A549 (cell line): ENCODE measurements at regions not wholly inside any gene's neighbourhood (a gene's known extent, or its start where the extent isn't known, plus 50 kb on each side); places are given as distances from the start of the nearest gene placed in this dataset.

Experiments used
- ATAC-seq, 2 experiments: fragments of 200-7000 bp in 1 of 2; fragments of >200 bp in 1 of 2; cut with Nextera tagmentation in 1 of 2; cut with Tn5 transposase in 1 of 2; 3 replicates each; pipeline versions ENCODE4 v1.8.0 to v1.9.1; 2018 to 2020; ENCODE audit warnings: mild to moderate bottlenecking in 1 of 2, moderate library complexity in 1 of 2
- CTCF ChIA-PET: fragments of 300-600 bp; sonication (Branson Sonifier 250); formaldehyde crosslinking; extraction: SDS; loops from one replicate; lab custom pipeline; 2021; ENCODE audit warnings: antibody characterized with exemption, inconsistent platforms; lab: Yijun Ruan, JAX
- POLR2A ChIA-PET: fragments of 350-600 bp; formaldehyde crosslinking; extraction: SDS; loops from one replicate; lab custom pipeline; 2021; ENCODE audit warnings: antibody characterized with exemption, inconsistent platforms; lab: Yijun Ruan, JAX
- DNase-seq, 2 experiments: peaks; one replicate each; pipeline versions ENCODE4 v3.0.0 to v3.0.0-alpha.2; 2011 to 2016; ENCODE audit warnings: low read depth in 1 of 2, low spot score in 1 of 2
- FAIRE-seq: peaks from 2 replicates; lab custom pipeline; 2011; peaks lifted over from hg19 to GRCh38; lab: Jason Lieb, UNC
- H3K27ac ChIP-seq, 2 experiments: fragments of >200 bp; sonication (Bioruptor Twin); formaldehyde crosslinking; 3 replicates each; pipeline ENCODE4 v1.5.1; 2016 to 2017
- H3K4me1 ChIP-seq: fragments of >200 bp; sonication (Bioruptor Twin); formaldehyde crosslinking; 3 replicates; pipeline ENCODE4 v1.6.1; 2016
- H3K4me2 ChIP-seq: fragments of >200 bp; sonication (Bioruptor Twin); formaldehyde crosslinking; 3 replicates; pipeline ENCODE4 v1.6.1; 2016
- H3K4me3 ChIP-seq: fragments of >200 bp; sonication (Bioruptor Twin); formaldehyde crosslinking; 3 replicates; pipeline ENCODE4 v1.5.1; 2016
- H3K9me3 ChIP-seq: fragments of >200 bp; sonication (Bioruptor Twin); formaldehyde crosslinking; 3 replicates; pipeline ENCODE4 v1.6.1; 2016
- ATOH8 ChIP-seq: fragments of 250-450 bp; sonication (Bioruptor Pico); IDR thresholded peaks from 2 replicates; pipeline ENCODE4 v1.5.0; 2020; ENCODE audit warnings: low read depth, mild to moderate bottlenecking, moderate library complexity
- BCL3 ChIP-seq: fragments of >200 bp; sonication (Bioruptor Twin); formaldehyde crosslinking; IDR thresholded peaks from 3 replicates; pipeline ENCODE4 v1.6.1; 2016
- CEBPB ChIP-seq, 2 experiments: fragments of >200 bp in 1 of 2; sonication (Bioruptor Twin) in 1 of 2; formaldehyde crosslinking in 1 of 2; IDR thresholded peaks; 2 replicates each; pipeline ENCODE4 v1.6.1; 2012 to 2016
- CHD4 ChIP-seq: fragments of 200-600 bp; sonication (generic); IDR thresholded peaks from 2 replicates; pipeline ENCODE4 v1.6.1; 2016; ENCODE audit warnings: antibody characterized with exemption, mild to moderate bottlenecking, borderline replicate concordance
- ELK1 ChIP-seq: fragments of 150-350 bp; IDR thresholded peaks from 2 replicates; pipeline ENCODE4 v1.6.1; 2014; ENCODE audit warnings: low read depth, mild to moderate bottlenecking, low read length
- EP300 ChIP-seq, 2 experiments: fragments of >200 bp; sonication (Bioruptor Twin); formaldehyde crosslinking; IDR thresholded peaks; 2 replicates in 1 of 2; 3 replicates in 1 of 2; pipeline ENCODE4 v1.6.1; 2016 to 2017
- FOSB ChIP-seq: fragments of 250-450 bp; sonication (Bioruptor Pico); IDR thresholded peaks from 2 replicates; pipeline ENCODE4 v1.5.0; 2020; ENCODE audit warnings: mild to moderate bottlenecking, moderate library complexity
- FOSL2 ChIP-seq, 2 experiments: fragments of 450-650 bp in 1 of 2; fragments of >200 bp in 1 of 2; sonication (Bioruptor Twin) in 1 of 2; formaldehyde crosslinking; IDR thresholded peaks; 2 replicates each; pipeline versions ENCODE4 v1.5.0 to v1.6.1; 2016 to 2020; ENCODE audit warnings: mild to moderate bottlenecking in 1 of 2, moderate library complexity in 1 of 2
- FOXS1 ChIP-seq: fragments of 250-450 bp; sonication (Bioruptor Pico); IDR thresholded peaks from 2 replicates; pipeline ENCODE4 v1.5.0; 2020; ENCODE audit warnings: mild to moderate bottlenecking, moderate library complexity
- GATA3 ChIP-seq: IDR thresholded peaks from 2 replicates; pipeline ENCODE4 v1.6.1; 2012; ENCODE audit warnings: borderline replicate concordance
- HOXA7 ChIP-seq: fragments of 250-450 bp; sonication (Bioruptor Pico); IDR thresholded peaks from 2 replicates; pipeline ENCODE4 v1.5.0; 2020; ENCODE audit warnings: mild to moderate bottlenecking, moderate library complexity
- HOXB13 ChIP-seq: fragments of 250-450 bp; sonication (Bioruptor Pico); IDR thresholded peaks from 2 replicates; pipeline ENCODE4 v1.5.0; 2020; ENCODE audit warnings: low read depth, mild to moderate bottlenecking, moderate library complexity
- HOXB5 ChIP-seq: fragments of 250-450 bp; sonication (Bioruptor Pico); IDR thresholded peaks from 2 replicates; pipeline ENCODE4 v1.5.0; 2020; ENCODE audit warnings: mild to moderate bottlenecking, moderate library complexity
- JUN ChIP-seq, 2 experiments: fragments of >200 bp; sonication (Bioruptor Twin); formaldehyde crosslinking; IDR thresholded peaks; 2 replicates in 1 of 2; 3 replicates in 1 of 2; pipeline ENCODE4 v1.6.1; 2016 to 2017
- MAFK ChIP-seq: fragments of 450-650 bp; IDR thresholded peaks from 2 replicates; pipeline ENCODE4 v1.6.1; 2014; ENCODE audit not compliant: partially characterized antibody
- MAX ChIP-seq: IDR thresholded peaks from 2 replicates; pipeline ENCODE4 v1.6.1; 2012
- MAZ ChIP-seq: fragments of 150-350 bp; IDR thresholded peaks from 2 replicates; pipeline ENCODE4 v1.6.1; 2014; ENCODE audit warnings: antibody characterized with exemption, low read depth, low read length, borderline replicate concordance
- NPAS2 ChIP-seq: fragments of 250-450 bp; sonication (Bioruptor Pico); IDR thresholded peaks from 2 replicates; pipeline ENCODE4 v1.8.0; 2022; ENCODE audit warnings: mild to moderate bottlenecking, moderate library complexity, borderline replicate concordance
- NR3C1 ChIP-seq: fragments of >200 bp; sonication (Bioruptor Twin); formaldehyde crosslinking; IDR thresholded peaks from 3 replicates; pipeline ENCODE4 v1.6.1; 2017
- POLR2A ChIP-seq: IDR thresholded peaks from 2 replicates; pipeline ENCODE4 v1.6.1; 2012; ENCODE audit warnings: mild to moderate bottlenecking, low read length
- REST ChIP-seq: fragments of 200-600 bp; sonication (generic); IDR thresholded peaks from 2 replicates; pipeline ENCODE4 v1.6.1; 2016; ENCODE audit warnings: antibody characterized with exemption, mild to moderate bottlenecking, moderate library complexity
- RFX5 ChIP-seq: fragments of 450-650 bp; IDR thresholded peaks from 2 replicates; pipeline ENCODE4 v1.7.1; 2014; ENCODE audit warnings: antibody characterized with exemption, mild to moderate bottlenecking, moderate library complexity
- SREBF2 ChIP-seq: fragments of 450-650 bp; IDR thresholded peaks from 2 replicates; pipeline ENCODE4 v1.6.1; 2014; ENCODE audit warnings: mild to moderate bottlenecking, moderate library complexity
- TP53 ChIP-seq: fragments of 250-450 bp; sonication (Bioruptor Pico); IDR thresholded peaks from 2 replicates; pipeline ENCODE4 v1.5.0; 2021; ENCODE audit warnings: mild to moderate bottlenecking, moderate library complexity
- ZFP36 ChIP-seq: fragments of 450-650 bp; IDR thresholded peaks from 2 replicates; pipeline ENCODE4 v1.6.1; 2014; ENCODE audit warnings: borderline replicate concordance; ENCODE audit not compliant: partially characterized antibody
- WGBS: methylation state at CpG from one replicate; pipeline ENCODE4 v1.1.6; 2017; ENCODE audit errors: missing lambda C conversion rate; 5-methylcytosine and 5-hydroxymethylcytosine counted together

- TF ChIP-seq BCL3: no peak
- TF ChIP-seq RFX5: no peak
These were observed 468.1 kb upstream of the IGFBP3 start (continued) for GRCh38 chr7:46389146-46389545.

- ChIA-PET CTCF (no interaction called here), POLR2A (no interaction called here)
- no peak overlapping the region for H3K4me3 ChIP-seq
- ATAC-seq (no peak), DNase-seq (no peak)
- H3K9me3 ChIP-seq: peaks cover 8% of the 10 kb centered on the region; the same call in 2 of the 3 replicates
- TF ChIP-seq MAZ (no peak), BCL3 (no peak), SREBF2 (no peak), HOXB13 (CRISPR knock-in tag) (no peak), MAX (no peak), ZFP36 (no peak), HOXA7 (CRISPR knock-in tag) (no peak), REST (no peak), ELK1 (no peak), FOXS1 (CRISPR knock-in tag) (no peak), TP53 (CRISPR knock-in tag) (no peak)
- TF ChIP-seq, all 56 proteins: peak for 0
- Histone ChIP-seq H3K4me2 (no peak overlapping the region), H3K4me1 (peaks cover 33% of the 10 kb centered on the region), H3K27ac (peak overlapping the region; percentile 79 to 83; a peak in 4 of 6 replicates)
- no peak for FAIRE-seq
- 57% methylated on average over 1 of the region's 1 CpG for WGBS
These were observed 466.6 kb upstream of the IGFBP3 start for GRCh38 chr7:46387646-46388045.

GRCh38 chr7:46386428-46387399, 465.6 kb upstream of the IGFBP3 start:
- no peak for FAIRE-seq
- ChIA-PET CTCF (interaction anchor here (0.9 to 1.4 kb wide), 3 partner anchors 9 to 468 kb away, joined by 3 to 5 read pairs (median 4); no protein-coding TSS in a partner anchor), POLR2A (no interaction called here)
- Histone ChIP-seq H3K4me3 (no peak overlapping the region), H3K27ac (peak overlapping the region; percentile 79 to 83), H3K4me1 (peaks cover 33% of the 10 kb centered on the region), H3K4me2 (peak overlapping the region; percentile 59), H3K9me3 (peaks cover 13% of the 10 kb centered on the region)
- peak in 1 of 2 experiments; percentile 53 for DNase-seq
- peak; percentile 28 to 67; a peak in 3 of 6 replicates for ATAC-seq
- WGBS: 42% methylated on average over 6 of the region's 6 CpGs
- TF ChIP-seq ATOH8: no peak
- TF ChIP-seq MAZ: no peak
- no peak for TF ChIP-seq NPAS2 (CRISPR knock-in tag)
- TF ChIP-seq JUN (IDR thresholded peaks at IDR 0.05): no peak
- TF ChIP-seq MAFK: no peak
- TF ChIP-seq CEBPB (IDR thresholded peaks at IDR 0.05): no peak
- TF ChIP-seq NR3C1: no peak
- no peak for TF ChIP-seq HOXB5 (CRISPR knock-in tag)
- TF ChIP-seq CHD4: no peak
- no peak for TF ChIP-seq FOSL2 (IDR thresholded peaks at IDR 0.05)
- TF ChIP-seq FOSL2 (CRISPR knock-in tag; IDR thresholded peaks at IDR 0.05): 0 out of 2 replicates have a peak, but pooled peaks have one; percentile 23
- peak in 1 of 2 experiments; percentile 10; a peak in 1 of 5 replicates for TF ChIP-seq EP300 (IDR thresholded peaks at IDR 0.05)
- no peak for TF ChIP-seq POLR2A
- TF ChIP-seq ZFP36: no peak
- peak; percentile 50; the same call in 1 of the 2 replicates for TF ChIP-seq GATA3
- no peak for TF ChIP-seq FOSB
